CD4-positive, alpha-beta T cell (primary cell): ENCODE measurements at regions not wholly inside any gene's neighbourhood (a gene's known extent, or its start where the extent isn't known, plus 50 kb on each side); places are given as distances from the start of the nearest gene placed in this dataset.

ENCODE experiments used
- ATAC-seq: fragments of 200-7000 bp; cut with Tn5 transposase; one replicate; pipeline ENCODE4 v1.10.0; 2022; ENCODE audit warnings: mild to moderate bottlenecking; ENCODE audit not compliant: poor library complexity
- CTCF ChIA-PET: fragments of 350-600 bp; sonication (Branson Sonifier 250); formaldehyde crosslinking; loops from one replicate; lab custom pipeline; 2021; ENCODE audit warnings: antibody characterized with exemption, inconsistent platforms; lab: Charles Lee
- POLR2A ChIA-PET: fragments of 350-600 bp; sonication (Branson Sonifier 250); formaldehyde crosslinking; loops from one replicate; lab custom pipeline; 2021; ENCODE audit warnings: antibody characterized with exemption, inconsistent platforms; lab: Charles Lee
- DNase-seq, 14 experiments: peaks; one replicate each; pipeline ENCODE4 v3.0.0-alpha.2; 2013 to 2020; ENCODE audit warnings: mixed read lengths in 2 of 14
- H3K27ac ChIP-seq, 2 donors: one replicate each; pipeline versions ENCODE4 v1.5.1 to v1.7.0; 2013; ENCODE audit warnings: low read length in 2 of 2, low read depth in 1 of 2, mild to moderate bottlenecking in 1 of 2
- H3K27me3 ChIP-seq, 2 experiments: 1 replicate in 1 of 2; 2 replicates in 1 of 2; pipeline versions ENCODE4 v1.6.1 to v1.7.0; 2013; ENCODE audit warnings: low read length in 2 of 2, control low read depth in 1 of 2, mild to moderate bottlenecking in 1 of 2, moderate library complexity in 1 of 2; ENCODE audit not compliant: insufficient read depth in 2 of 2, control insufficient read depth in 1 of 2
- H3K36me3 ChIP-seq: one replicate; pipeline ENCODE4 v1.6.1; 2013; ENCODE audit warnings: low read length, control low read depth; ENCODE audit not compliant: insufficient read depth
- H3K4me1 ChIP-seq: one replicate; pipeline ENCODE4 v1.6.1; 2013; ENCODE audit warnings: low read length, control low read depth; ENCODE audit not compliant: insufficient read depth
- H3K4me3 ChIP-seq: one replicate; pipeline ENCODE4 v1.5.1; 2013; ENCODE audit warnings: mild to moderate bottlenecking, low read length, moderate library complexity
- H3K9me3 ChIP-seq, 2 experiments: 1 replicate in 1 of 2; 2 replicates in 1 of 2; pipeline versions ENCODE4 v1.6.1 to v1.7.0; 2013; ENCODE audit warnings: low read length in 2 of 2, mild to moderate bottlenecking in 2 of 2, control low read depth in 1 of 2, moderate library complexity in 1 of 2; ENCODE audit not compliant: control insufficient read depth in 1 of 2, insufficient read depth in 1 of 2
- H3K27ac Mint-ChIP-seq: one replicate; pipeline ENCODE4 v1.8.0; 2020; ENCODE audit warnings: mixed read lengths
- H3K27me3 Mint-ChIP-seq: one replicate; pipeline ENCODE4 v1.8.0; 2021; ENCODE audit warnings: mixed read lengths
- H3K36me3 Mint-ChIP-seq: one replicate; pipeline ENCODE4 v1.8.0; 2021; ENCODE audit warnings: low read depth, mixed read lengths
- H3K4me1 Mint-ChIP-seq: one replicate; pipeline ENCODE4 v1.8.0; 2021; ENCODE audit warnings: low read depth, mixed read lengths
- H3K4me3 Mint-ChIP-seq: one replicate; pipeline ENCODE4 v1.8.0; 2020; ENCODE audit warnings: mild to moderate bottlenecking, mixed read lengths
- H3K9me3 Mint-ChIP-seq: one replicate; pipeline ENCODE4 v1.8.0; 2020; ENCODE audit warnings: mixed read lengths
- CTCF ChIP-seq: fragments of 200-600 bp; IDR thresholded peaks from one replicate; pipeline ENCODE4 v1.8.0; 2022; ENCODE audit warnings: antibody characterized with exemption, mild to moderate bottlenecking
- intact Hi-C, 2 experiments: fragments of 100-400 bp; cut with DNase I in 1 of 2; cut with micrococcal nuclease in 1 of 2; formaldehyde crosslinking; loops; one replicate each; pipeline versions ENCODE4 v1.15.1 to v1.9.0; 2023 to 2025; cut with DNase I, micrococcal nuclease

- DNase-seq (no peak), ATAC-seq (no peak)
- H3K9me3 ChIP-seq, result no peaks in the 10 kb centered on the region
- no peaks in the 10 kb centered on the region for H3K27me3 ChIP-seq
- no peak overlapping the region for H3K27ac ChIP-seq
- Mint-ChIP-seq H3K4me1 (no peaks in the 10 kb centered on the region), H3K36me3 (no peaks in the 10 kb centered on the region), H3K4me3 (no peak overlapping the region), H3K9me3 (no peaks in the 10 kb centered on the region), H3K27me3 (no peaks in the 10 kb centered on the region), H3K27ac (no peak overlapping the region)
- H3K4me1 ChIP-seq, result no peaks in the 10 kb centered on the region
- ChIA-PET CTCF (no interaction called here), POLR2A (no interaction called here)
- no peaks in the 10 kb centered on the region for H3K36me3 ChIP-seq
- intact Hi-C loops, result no loop called here
- H3K4me3 ChIP-seq, result no peak overlapping the region
- TF ChIP-seq CTCF, result no peak
Observed at GRCh38 chr1:93776728-93777127, 95.1 kb upstream of the BCAR3 start.

GRCh38 chr1:93775224-93775623 is 93.6 kb upstream of the BCAR3 start:
- Histone ChIP-seq H3K4me1 (no peaks in the 10 kb centered on the region), H3K4me3 (no peak overlapping the region), H3K27ac (no peak overlapping the region), H3K9me3 (no peaks in the 10 kb centered on the region), H3K36me3 (no peaks in the 10 kb centered on the region), H3K27me3 (no peaks in the 10 kb centered on the region)
- Mint-ChIP-seq H3K4me1 (no peaks in the 10 kb centered on the region), H3K36me3 (no peaks in the 10 kb centered on the region), H3K27me3 (no peaks in the 10 kb centered on the region), H3K4me3 (no peak overlapping the region), H3K9me3 (no peaks in the 10 kb centered on the region), H3K27ac (no peak overlapping the region)
- no peak for TF ChIP-seq CTCF
- POLR2A ChIA-PET, result no interaction called here
- CTCF ChIA-PET, result no interaction called here
- ATAC-seq, result no peak
- DNase-seq, result no peak
- intact Hi-C loops, result no loop called here

- intact Hi-C loops, result no loop called here
- POLR2A ChIA-PET, result no interaction called here
- no peak for TF ChIP-seq CTCF
Observed at GRCh38 chr1:93774707-93775106, 93.1 kb upstream of the BCAR3 start.

More at GRCh38 chr1:93774707-93775106, 93.1 kb upstream of the BCAR3 start:
- no peak for ATAC-seq
- H3K36me3 Mint-ChIP-seq, result no peaks in the 10 kb centered on the region
- Histone ChIP-seq H3K9me3 (no peaks in the 10 kb centered on the region), H3K27me3 (no peaks in the 10 kb centered on the region), H3K36me3 (no peaks in the 10 kb centered on the region), H3K4me3 (no peak overlapping the region), H3K27ac (no peak overlapping the region), H3K4me1 (no peaks in the 10 kb centered on the region)
- no peak overlapping the region for H3K27ac Mint-ChIP-seq
- no peaks in the 10 kb centered on the region for H3K27me3 Mint-ChIP-seq
- DNase-seq, result no peak
- H3K4me1 Mint-ChIP-seq, result no peaks in the 10 kb centered on the region
- no peak overlapping the region for H3K4me3 Mint-ChIP-seq
- CTCF ChIA-PET, result no interaction called here
- H3K9me3 Mint-ChIP-seq, result no peaks in the 10 kb centered on the region
